ENCODE measurements at regions not wholly inside any gene's neighbourhood (a gene's known extent, or its start where the extent isn't known, plus 50 kb on each side); places are given as distances from the start of the nearest gene placed in this dataset.

- no peaks in the 10 kb centered on the region for H3K9me3 Mint-ChIP-seq (ENCODE audit: low read depth)
- H3K27ac Mint-ChIP-seq (ENCODE audit: unreplicated experiment): no peak overlapping the region
- H3K4me3 Mint-ChIP-seq (ENCODE audit: unreplicated experiment): no peak overlapping the region
- no peak for TF ChIP-seq CTCF (IDR thresholded peaks at IDR 0.05)
- H3K27me3 Mint-ChIP-seq (ENCODE audit: low read depth): peaks cover 20% of the 10 kb centered on the region
- H3K4me1 Mint-ChIP-seq (ENCODE audit: low read depth): peaks cover 8% of the 10 kb centered on the region
- no peak for DNase-seq (ENCODE audit: low spot score)
- H3K36me3 Mint-ChIP-seq (ENCODE audit: low read depth): peaks cover 3% of the 10 kb centered on the region
Measured at GRCh38 chr4:24433515-24434214, 150.7 kb downstream of the DHX15 start.

GRCh38 chr4:24428850-24429249 lies 155.5 kb downstream of the DHX15 start:
- no peak for DNase-seq (ENCODE audit: low spot score)
- Mint-ChIP-seq H3K4me1 (ENCODE audit: low read depth) (peaks cover 26% of the 10 kb centered on the region), H3K9me3 (ENCODE audit: low read depth) (no peaks in the 10 kb centered on the region), H3K36me3 (ENCODE audit: low read depth) (peaks cover 3% of the 10 kb centered on the region), H3K27ac (ENCODE audit: unreplicated experiment) (peak overlapping the region; percentile 33), H3K27me3 (ENCODE audit: low read depth) (peaks cover 13% of the 10 kb centered on the region), H3K4me3 (ENCODE audit: unreplicated experiment) (no peak overlapping the region)
- TF ChIP-seq CTCF (IDR thresholded peaks at IDR 0.05): peak; percentile 69

- Mint-ChIP-seq H3K36me3 (ENCODE audit: low read depth) (peaks cover 3% of the 10 kb centered on the region), H3K4me1 (ENCODE audit: low read depth) (peaks cover 26% of the 10 kb centered on the region), H3K9me3 (ENCODE audit: low read depth) (no peaks in the 10 kb centered on the region), H3K27me3 (ENCODE audit: low read depth) (no peaks in the 10 kb centered on the region), H3K27ac (ENCODE audit: unreplicated experiment) (no peak overlapping the region), H3K4me3 (ENCODE audit: unreplicated experiment) (no peak overlapping the region)
- no peak for TF ChIP-seq CTCF (IDR thresholded peaks at IDR 0.05)
- no peak for DNase-seq (ENCODE audit: low spot score)
Measured at GRCh38 chr4:24426557-24426956, 157.8 kb downstream of the DHX15 start.

DNA sequence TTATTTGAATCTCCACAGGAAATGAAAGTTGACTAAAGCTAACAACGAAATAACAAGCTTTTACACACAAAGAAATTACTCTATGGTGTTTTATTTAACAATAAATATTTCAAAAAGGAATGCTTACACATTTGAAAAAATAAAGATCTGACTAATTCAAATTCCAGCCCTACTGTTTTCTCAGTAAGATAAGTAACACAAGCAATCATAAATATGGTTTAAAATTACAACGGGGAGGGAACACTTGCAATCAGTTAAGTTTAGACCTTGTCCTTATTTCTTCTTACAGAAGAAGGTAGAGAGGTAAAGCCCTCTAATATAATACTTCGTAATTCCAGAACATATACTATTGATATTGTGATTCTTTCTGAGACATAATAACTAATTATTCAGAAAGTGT lies 158.5 kb downstream of the DHX15 start:
- TF ChIP-seq CTCF (IDR thresholded peaks at IDR 0.05): no peak
- no peak overlapping the region for H3K4me3 Mint-ChIP-seq (ENCODE audit: unreplicated experiment)
- H3K27ac Mint-ChIP-seq (ENCODE audit: unreplicated experiment): no peak overlapping the region
- H3K4me1 Mint-ChIP-seq (ENCODE audit: low read depth): peaks cover 26% of the 10 kb centered on the region
- no peaks in the 10 kb centered on the region for H3K9me3 Mint-ChIP-seq (ENCODE audit: low read depth)
- no peak for DNase-seq (ENCODE audit: low spot score)
- no peaks in the 10 kb centered on the region for H3K27me3 Mint-ChIP-seq (ENCODE audit: low read depth)
- H3K36me3 Mint-ChIP-seq (ENCODE audit: low read depth): peaks cover 3% of the 10 kb centered on the region

DNA sequence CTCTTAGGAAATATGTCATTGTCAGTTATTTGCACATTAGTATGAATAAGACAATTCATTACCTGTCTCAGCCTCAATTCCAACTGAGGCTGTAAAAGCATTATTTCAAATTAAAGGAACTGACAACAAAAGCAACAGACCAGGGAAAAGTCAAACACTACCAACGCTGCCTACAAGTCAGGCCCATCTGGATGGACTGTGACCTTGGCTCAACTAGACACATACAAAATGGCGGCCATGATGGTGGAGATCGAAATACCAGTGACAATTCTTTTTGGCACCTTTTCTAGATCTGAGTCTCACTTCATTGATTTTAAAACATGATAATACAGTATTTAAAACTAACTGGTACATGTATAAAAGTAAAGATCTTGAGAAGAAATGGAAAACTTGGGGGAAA lies 160.7 kb downstream of the DHX15 start:
- no peak for TF ChIP-seq CTCF (IDR thresholded peaks at IDR 0.05)
- no peaks in the 10 kb centered on the region for H3K36me3 Mint-ChIP-seq (ENCODE audit: low read depth)
- H3K4me1 Mint-ChIP-seq (ENCODE audit: low read depth): peaks cover 29% of the 10 kb centered on the region
- H3K4me3 Mint-ChIP-seq (ENCODE audit: unreplicated experiment): no peak overlapping the region
- no peak for DNase-seq (ENCODE audit: low spot score)
- H3K9me3 Mint-ChIP-seq (ENCODE audit: low read depth): no peaks in the 10 kb centered on the region
- no peak overlapping the region for H3K27ac Mint-ChIP-seq (ENCODE audit: unreplicated experiment)
- no peaks in the 10 kb centered on the region for H3K27me3 Mint-ChIP-seq (ENCODE audit: low read depth)

Measured in chondrocyte (in vitro differentiated cells).